K562 (cell line): ENCODE measurements at regions not wholly inside any gene's neighbourhood (a gene's known extent, or its start where the extent isn't known, plus 50 kb on each side); places are given as distances from the start of the nearest gene placed in this dataset.

Experiments
- CREB1 ChIP-seq, 2 experiments: sonication (generic) in 1 of 2; formaldehyde crosslinking in 1 of 2; IDR thresholded peaks; 2 replicates each; pipeline versions ENCODE4 v1.6.1 to v1.8.0; 2012 to 2022; ENCODE audit warnings: inconsistent platforms in 1 of 2, mild to moderate bottlenecking in 1 of 2, missing genetic modification reagents in 1 of 2, moderate library complexity in 1 of 2
- EP300 ChIP-seq: IDR thresholded peaks from 2 replicates; pipeline ENCODE4 v1.6.1; 2012; ENCODE audit warnings: low read length, improper control_type of control experiment
- ZBTB7A ChIP-seq: IDR thresholded peaks from 2 replicates; pipeline ENCODE4 v1.6.1; 2011; ENCODE audit warnings: low read depth, mild to moderate bottlenecking, low read length, moderate library complexity, borderline replicate concordance; ENCODE audit not compliant: control insufficient read depth

DNA sequence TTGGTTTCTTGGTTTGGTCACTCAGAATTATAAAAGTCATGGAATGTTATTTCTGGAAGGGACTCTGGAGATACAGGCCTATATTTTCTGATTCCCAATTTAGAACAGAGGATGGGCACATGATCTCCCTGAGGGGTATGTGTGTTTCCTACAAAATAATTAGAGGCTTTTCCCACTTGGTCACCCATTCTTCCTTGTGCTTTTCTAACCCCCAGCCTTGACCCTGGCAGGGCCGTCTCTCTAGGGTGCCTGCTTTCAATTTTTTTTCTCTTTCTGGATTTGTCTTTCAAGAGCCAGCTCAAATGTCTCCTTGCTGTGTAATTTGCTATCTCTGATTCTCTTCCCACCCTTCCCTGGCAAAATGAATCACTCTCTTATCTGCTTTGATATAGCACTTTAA, 131.9 kb downstream of the HLX start:
- TF ChIP-seq CREB1 (IDR thresholded peaks at IDR 0.05) (no peak), CREB1 (CRISPR knock-in tag; IDR thresholded peaks at IDR 0.05) (no peak), ZBTB7A (no peak), EP300 (no peak)
